ENCODE measurements at regions not wholly inside any gene's neighbourhood (a gene's known extent, or its start where the extent isn't known, plus 50 kb on each side); places are given as distances from the start of the nearest gene placed in this dataset.

DNA sequence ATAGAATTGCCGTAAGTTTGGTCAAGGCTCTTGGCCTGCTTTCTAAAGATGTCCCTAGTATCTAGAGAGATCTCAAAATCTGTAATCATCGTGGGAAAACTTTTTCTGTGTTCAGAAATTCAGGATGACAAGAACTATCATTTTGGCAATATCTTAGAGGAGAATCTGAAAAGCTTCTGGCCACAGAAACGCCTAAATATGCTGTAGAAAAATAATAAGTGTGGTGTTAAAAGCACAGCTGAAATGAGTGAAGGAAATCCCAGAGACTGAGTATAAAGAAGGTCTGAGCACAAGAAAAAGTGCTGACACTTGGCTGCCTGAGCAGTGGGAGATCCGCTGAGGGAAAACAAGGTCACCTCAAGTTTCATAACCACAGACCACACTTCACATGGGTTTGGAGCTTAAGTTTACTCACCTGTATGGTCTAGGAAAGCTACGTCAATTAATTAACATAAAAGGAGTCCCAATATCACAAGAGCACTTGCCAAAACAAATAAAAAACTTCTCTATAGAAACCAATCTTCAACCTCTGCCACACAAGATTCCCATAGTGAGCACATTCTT, 235.2 kb upstream of the IRF2BP2 start:
- DNase-seq (ENCODE audit: low spot score), result no peak

- DNase-seq (ENCODE audit: low spot score), result no peak
These were observed 234.6 kb upstream of the IRF2BP2 start for GRCh38 chr1:234844479-234845031.

GRCh38 chr1:234843946-234844345, 234.0 kb upstream of the IRF2BP2 start:
- DNase-seq (ENCODE audit: low spot score), result no peak

- no peak for DNase-seq (ENCODE audit: low spot score)
These were observed 233.0 kb upstream of the IRF2BP2 start for GRCh38 chr1:234842726-234843641.

DNA sequence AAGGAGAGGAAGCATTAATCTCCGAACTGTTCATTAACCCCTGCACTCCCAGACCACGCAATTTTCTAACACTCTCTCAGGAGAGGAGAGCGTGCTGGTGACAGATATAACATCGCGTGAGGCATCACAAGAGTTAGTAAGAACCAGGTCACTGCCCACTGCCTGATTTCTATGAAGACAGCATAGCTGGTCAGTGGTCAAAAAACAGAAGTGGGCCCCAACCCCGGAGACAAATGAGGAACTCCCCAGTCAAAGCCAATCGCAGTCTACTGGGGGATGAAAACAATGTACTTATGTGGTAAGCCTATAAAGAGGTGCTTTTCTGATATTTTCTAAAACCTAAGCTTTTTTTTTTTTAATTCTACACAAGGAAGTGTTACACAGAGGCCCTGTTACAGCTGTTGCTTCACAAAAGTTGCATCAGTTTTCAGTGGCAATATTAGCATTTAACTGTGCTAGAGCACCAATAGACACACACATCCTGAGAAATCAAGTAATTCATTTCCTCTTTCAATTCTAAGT, 231.8 kb upstream of the IRF2BP2 start:
- no peak for DNase-seq (ENCODE audit: low spot score)

DNA sequence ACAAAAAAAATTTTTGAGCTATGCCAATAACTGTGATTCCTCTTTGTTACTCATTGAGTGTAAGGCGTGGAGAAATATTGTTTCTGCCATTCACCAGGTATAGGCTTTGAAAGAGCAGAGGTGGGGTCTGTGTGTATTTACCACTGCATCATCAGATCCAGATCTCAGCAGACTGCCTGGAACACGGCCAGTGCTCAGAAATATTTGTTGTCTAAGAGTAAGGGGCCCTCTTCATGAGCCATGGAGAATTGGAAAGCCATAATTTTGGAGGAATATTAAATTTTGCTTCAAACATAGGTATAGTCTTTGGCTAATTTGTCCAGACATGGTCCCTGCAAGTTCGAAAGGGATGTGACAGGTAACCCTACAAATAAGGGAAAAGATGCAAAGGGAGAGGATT, 231.3 kb upstream of the IRF2BP2 start:
- DNase-seq (ENCODE audit: low spot score), result no peak

- DNase-seq (ENCODE audit: low spot score), result no peak
These were observed 230.9 kb upstream of the IRF2BP2 start for GRCh38 chr1:234840843-234841242.

- no peak for DNase-seq (ENCODE audit: low spot score)
These were observed 230.3 kb upstream of the IRF2BP2 start for GRCh38 chr1:234840253-234840652.

DNA sequence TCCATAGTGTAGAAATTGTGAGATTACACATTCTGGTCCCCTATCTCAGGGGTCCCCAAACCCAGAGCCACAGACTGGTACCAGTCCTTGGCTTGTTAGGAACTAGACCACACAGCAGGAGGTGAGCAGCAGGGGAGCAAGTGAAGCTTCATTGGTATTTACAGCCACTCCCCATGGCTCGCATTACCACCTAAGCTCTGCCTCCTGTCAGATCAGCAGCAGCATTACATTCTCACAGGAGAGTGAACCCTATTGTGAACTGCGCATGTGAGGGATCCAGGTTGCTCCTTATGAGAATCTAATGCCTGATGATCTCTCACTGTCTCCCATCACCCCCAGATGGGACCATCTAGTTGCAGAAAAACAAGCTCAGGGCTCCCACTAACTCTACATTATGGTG, 229.7 kb upstream of the IRF2BP2 start:
- no peak for DNase-seq (ENCODE audit: low spot score)

DNA sequence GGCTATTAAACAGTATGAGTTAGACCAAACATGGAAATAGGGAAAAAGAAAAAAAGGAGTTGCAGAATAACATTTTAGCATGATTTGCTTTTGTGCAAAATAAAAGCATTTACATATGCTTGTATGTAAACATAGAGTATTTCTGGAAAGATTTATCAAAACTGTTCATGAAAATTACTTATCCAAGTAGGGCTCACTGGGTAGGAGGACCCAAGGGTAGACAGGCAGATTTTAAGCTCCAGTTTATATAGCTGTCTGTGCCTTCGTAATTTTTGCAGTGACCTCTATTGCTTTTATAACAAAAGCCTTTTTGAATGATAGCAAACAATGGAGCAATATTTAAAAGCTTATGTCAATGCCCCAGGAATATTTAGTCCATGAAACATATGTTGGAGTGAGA, 228.8 kb upstream of the IRF2BP2 start:
- no peak for DNase-seq (ENCODE audit: low spot score)

- no peak for DNase-seq (ENCODE audit: low spot score)
These were observed 228.2 kb upstream of the IRF2BP2 start for GRCh38 chr1:234838182-234838581.

- DNase-seq (ENCODE audit: low spot score), result no peak
These were observed 227.7 kb upstream of the IRF2BP2 start for GRCh38 chr1:234837713-234838112.

- DNase-seq (ENCODE audit: low spot score), result no peak
These were observed 226.9 kb upstream of the IRF2BP2 start for GRCh38 chr1:234836776-234837357.

- no peak for DNase-seq (ENCODE audit: low spot score)
These were observed 226.2 kb upstream of the IRF2BP2 start for GRCh38 chr1:234836045-234836681.

- DNase-seq (ENCODE audit: low spot score), result no peak
These were observed 225.3 kb upstream of the IRF2BP2 start for GRCh38 chr1:234835239-234835638.

GRCh38 chr1:234833646-234834045, 223.7 kb upstream of the IRF2BP2 start:
- DNase-seq (ENCODE audit: low spot score), result no peak

DNA sequence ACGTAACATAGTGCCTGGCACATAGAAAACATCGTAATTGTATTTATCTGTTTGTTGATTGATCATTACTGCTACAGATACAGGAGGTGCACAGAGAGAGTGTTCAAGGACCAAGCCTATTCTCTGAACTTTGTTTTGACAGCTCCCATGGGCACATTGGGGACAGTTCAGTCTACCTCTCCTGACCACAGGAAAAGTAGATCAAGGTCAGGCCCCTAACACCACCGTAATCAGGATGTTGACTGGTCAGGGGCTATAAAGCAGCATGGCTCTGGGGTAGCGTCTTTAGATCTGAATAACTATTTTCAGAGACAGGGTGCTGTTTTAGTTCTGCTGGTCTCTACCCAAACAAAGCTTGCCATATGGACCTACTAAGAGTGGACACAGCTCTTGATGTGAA, 223.1 kb upstream of the IRF2BP2 start:
- DNase-seq (ENCODE audit: low spot score), result no peak

DNA sequence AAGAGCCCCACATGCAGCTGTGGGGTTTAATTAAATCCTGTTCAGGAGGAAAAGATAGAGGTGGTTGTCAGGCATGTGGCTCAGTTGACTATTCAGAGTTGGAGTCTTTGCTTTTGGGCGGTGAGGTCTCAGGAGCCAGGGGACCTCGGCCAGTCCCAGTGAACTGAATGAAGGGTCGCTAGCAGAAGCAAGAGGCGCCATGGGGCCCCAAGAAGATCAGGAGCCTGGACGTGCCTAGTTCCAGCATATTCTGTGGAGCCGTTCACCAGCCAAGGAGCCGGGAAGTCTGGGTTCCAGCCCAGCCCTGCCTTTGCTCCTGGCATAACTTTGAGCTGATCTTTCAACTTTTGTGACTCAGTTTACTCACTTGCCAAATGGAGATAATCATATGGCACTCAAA, 217.7 kb upstream of the IRF2BP2 start:
- no peak for DNase-seq (ENCODE audit: low spot score)

- DNase-seq (ENCODE audit: low spot score), result no peak
These were observed 217.2 kb upstream of the IRF2BP2 start for GRCh38 chr1:234827181-234827580.

- DNase-seq (ENCODE audit: low spot score), result no peak
These were observed 216.4 kb upstream of the IRF2BP2 start for GRCh38 chr1:234826352-234826751.

DNA sequence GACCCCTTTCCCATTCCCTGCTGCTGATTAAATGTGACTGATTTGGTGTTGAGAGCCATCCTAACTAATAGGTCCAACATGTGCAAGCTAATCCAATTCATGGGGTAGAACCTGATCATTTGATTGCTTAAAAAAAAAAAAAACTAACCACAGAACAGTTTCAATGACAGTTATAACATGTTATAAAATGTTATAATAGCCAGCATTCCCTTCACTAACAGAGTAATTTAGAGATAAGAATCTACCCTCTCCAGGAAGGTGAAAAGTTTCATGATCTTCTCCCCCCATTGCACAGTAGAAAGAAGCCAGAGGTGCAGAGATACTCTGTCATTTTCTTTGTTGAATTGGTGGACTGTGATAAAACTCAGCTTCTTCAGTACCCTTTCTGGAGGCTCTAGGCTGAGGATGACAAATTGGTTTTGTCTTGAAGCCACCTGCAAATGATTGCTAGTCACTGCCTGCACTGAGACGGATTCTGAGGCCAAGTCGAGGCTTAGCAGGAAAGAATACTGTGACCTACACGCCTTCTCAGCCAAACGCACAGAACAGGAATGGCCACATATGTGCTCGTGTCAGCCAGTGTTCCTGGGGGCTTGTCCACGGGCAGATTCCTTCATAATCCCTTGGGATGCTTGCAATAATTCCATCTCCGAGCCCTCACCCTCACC, 215.7 kb upstream of the IRF2BP2 start:
- no peak for DNase-seq (ENCODE audit: low spot score)

All from H4 (cell line).